Transverse colon (tissue), 4 donors: ENCODE measurements at regions not wholly inside any gene's neighbourhood (a gene's known extent, or its start where the extent isn't known, plus 50 kb on each side); places are given as distances from the start of the nearest gene placed in this dataset.

Experiments
- EP300 ChIP-seq: sonication (generic); formaldehyde crosslinking; IDR thresholded peaks from one replicate; pipeline ENCODE4 v1.6.1; 2017; ENCODE audit warnings: antibody characterized with exemption, low read depth
- POLR2AphosphoS5 ChIP-seq, 3 donors: sonication (generic); formaldehyde crosslinking; IDR thresholded peaks; one replicate each; pipeline ENCODE4 v1.6.1; 2016; ENCODE audit warnings: antibody characterized with exemption in 3 of 3
- TF ChIP-seq, protein P1 (sequence below), 5 experiments: fragments of 200-600 bp in 3 of 5; fragments of 450-650 bp in 2 of 5; sonication (generic) in 3 of 5; IDR thresholded peaks; 1 replicate in 2 of 5; 2 replicates in 3 of 5; pipeline ENCODE4 v1.5.1; 2016 to 2017; ENCODE audit warnings: antibody characterized with exemption in 5 of 5, inconsistent platforms in 3 of 5, mild to moderate bottlenecking in 2 of 5, moderate library complexity in 1 of 5

DNA sequence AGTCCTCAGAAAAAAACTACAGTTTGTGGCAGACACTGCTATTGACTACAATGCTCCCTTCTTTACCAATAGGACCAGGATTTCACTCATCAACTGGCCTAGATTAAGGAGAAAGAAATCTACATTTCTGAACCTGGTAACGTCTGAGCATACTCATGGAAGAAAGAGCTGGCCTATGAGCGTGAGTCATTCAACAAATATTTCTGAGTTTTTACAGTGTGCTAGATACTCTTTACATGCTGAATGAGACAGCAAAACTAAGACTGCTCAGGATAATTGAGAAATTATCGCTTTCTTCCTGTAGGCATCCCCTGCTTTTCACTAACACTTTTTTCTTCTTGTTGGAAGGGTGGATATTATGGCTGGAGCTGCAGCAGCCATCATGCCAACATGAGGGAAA, 609.7 kb downstream of the TNS3 start:
- TF ChIP-seq POLR2AphosphoS5 (IDR thresholded peaks at IDR 0.05) (no peak), EP300 (no peak)
- TF ChIP-seq, protein P1, sequence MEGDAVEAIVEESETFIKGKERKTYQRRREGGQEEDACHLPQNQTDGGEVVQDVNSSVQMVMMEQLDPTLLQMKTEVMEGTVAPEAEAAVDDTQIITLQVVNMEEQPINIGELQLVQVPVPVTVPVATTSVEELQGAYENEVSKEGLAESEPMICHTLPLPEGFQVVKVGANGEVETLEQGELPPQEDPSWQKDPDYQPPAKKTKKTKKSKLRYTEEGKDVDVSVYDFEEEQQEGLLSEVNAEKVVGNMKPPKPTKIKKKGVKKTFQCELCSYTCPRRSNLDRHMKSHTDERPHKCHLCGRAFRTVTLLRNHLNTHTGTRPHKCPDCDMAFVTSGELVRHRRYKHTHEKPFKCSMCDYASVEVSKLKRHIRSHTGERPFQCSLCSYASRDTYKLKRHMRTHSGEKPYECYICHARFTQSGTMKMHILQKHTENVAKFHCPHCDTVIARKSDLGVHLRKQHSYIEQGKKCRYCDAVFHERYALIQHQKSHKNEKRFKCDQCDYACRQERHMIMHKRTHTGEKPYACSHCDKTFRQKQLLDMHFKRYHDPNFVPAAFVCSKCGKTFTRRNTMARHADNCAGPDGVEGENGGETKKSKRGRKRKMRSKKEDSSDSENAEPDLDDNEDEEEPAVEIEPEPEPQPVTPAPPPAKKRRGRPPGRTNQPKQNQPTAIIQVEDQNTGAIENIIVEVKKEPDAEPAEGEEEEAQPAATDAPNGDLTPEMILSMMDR (IDR thresholded peaks at IDR 0.05): no peak
